ENCODE measurements at regions not wholly inside any gene's neighbourhood (a gene's known extent, or its start where the extent isn't known, plus 50 kb on each side); places are given as distances from the start of the nearest gene placed in this dataset.

DNA sequence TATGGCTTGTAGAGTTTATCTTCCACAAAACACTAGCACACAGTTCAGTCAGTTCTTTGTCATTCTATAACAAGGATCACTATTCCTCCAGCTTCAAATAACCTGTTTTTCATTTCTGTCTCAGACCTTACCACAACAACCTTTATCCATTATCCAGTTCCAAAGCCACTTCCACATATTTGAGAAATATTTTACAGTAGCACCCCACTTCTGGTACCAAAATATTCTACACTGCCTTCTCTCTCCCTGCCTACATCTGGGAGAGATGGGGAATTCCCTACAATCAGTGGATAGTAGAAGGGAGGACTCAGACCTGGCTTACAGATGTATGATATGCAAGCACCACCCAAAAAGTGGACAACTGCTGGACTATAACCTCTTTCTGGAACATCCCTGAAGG is 651.4 kb downstream of the ADGRL2 start:
- Histone ChIP-seq H3K27me3 (no peaks in the 10 kb centered on the region), H3K9me3 (no peaks in the 10 kb centered on the region), H3K4me1 (no peaks in the 10 kb centered on the region), H3K27ac (no peak overlapping the region), H3K4me3 (no peak overlapping the region), H3K36me3 (no peaks in the 10 kb centered on the region)
- DNase-seq: no peak
- no peak for TF ChIP-seq POLR2A (IDR thresholded peaks at IDR 0.05)
- TF ChIP-seq, protein P1, sequence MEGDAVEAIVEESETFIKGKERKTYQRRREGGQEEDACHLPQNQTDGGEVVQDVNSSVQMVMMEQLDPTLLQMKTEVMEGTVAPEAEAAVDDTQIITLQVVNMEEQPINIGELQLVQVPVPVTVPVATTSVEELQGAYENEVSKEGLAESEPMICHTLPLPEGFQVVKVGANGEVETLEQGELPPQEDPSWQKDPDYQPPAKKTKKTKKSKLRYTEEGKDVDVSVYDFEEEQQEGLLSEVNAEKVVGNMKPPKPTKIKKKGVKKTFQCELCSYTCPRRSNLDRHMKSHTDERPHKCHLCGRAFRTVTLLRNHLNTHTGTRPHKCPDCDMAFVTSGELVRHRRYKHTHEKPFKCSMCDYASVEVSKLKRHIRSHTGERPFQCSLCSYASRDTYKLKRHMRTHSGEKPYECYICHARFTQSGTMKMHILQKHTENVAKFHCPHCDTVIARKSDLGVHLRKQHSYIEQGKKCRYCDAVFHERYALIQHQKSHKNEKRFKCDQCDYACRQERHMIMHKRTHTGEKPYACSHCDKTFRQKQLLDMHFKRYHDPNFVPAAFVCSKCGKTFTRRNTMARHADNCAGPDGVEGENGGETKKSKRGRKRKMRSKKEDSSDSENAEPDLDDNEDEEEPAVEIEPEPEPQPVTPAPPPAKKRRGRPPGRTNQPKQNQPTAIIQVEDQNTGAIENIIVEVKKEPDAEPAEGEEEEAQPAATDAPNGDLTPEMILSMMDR (IDR thresholded peaks at IDR 0.05): no peak
- intact Hi-C loops (cut with DNase I; ENCODE audit: low total_unique reads): no loop called here

- Histone ChIP-seq H3K27ac (no peak overlapping the region), H3K9me3 (no peaks in the 10 kb centered on the region), H3K27me3 (no peaks in the 10 kb centered on the region), H3K4me3 (no peak overlapping the region), H3K36me3 (no peaks in the 10 kb centered on the region), H3K4me1 (no peaks in the 10 kb centered on the region)
- intact Hi-C loops (cut with DNase I; ENCODE audit: low total_unique reads): no loop called here
- no peak for DNase-seq
- TF ChIP-seq, protein P1 (IDR thresholded peaks at IDR 0.05): no peak
- TF ChIP-seq POLR2A (IDR thresholded peaks at IDR 0.05): no peak
These were observed 650.5 kb downstream of the ADGRL2 start for GRCh38 chr1:82451191-82451590.

DNA sequence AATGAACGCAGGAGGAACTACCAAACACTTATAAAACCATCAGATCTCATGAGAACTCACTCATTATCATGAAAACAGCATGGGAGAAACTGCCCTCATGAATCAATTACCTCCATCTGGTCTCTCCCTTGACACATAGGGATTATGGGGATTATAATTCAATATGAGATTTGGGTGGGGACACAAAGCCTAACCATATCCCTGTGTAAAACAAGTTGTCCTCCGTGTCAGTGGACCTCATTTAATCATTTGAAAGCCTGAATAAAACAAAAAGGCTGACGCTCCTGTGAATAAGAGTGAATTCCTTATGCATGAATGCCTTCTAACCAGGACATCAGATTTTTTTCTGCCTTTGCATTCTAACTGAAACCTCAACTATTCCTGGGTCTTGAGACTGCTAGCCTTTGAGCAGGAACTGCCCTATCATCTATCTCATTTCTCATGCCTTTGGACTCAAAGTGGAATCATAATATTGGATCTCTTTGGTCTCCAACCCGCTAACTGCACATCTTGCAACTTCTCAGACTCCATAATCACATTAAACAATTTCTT is 648.8 kb downstream of the ADGRL2 start:
- Histone ChIP-seq H3K36me3 (no peaks in the 10 kb centered on the region), H3K9me3 (no peaks in the 10 kb centered on the region), H3K4me1 (no peaks in the 10 kb centered on the region), H3K27me3 (no peaks in the 10 kb centered on the region), H3K27ac (no peak overlapping the region), H3K4me3 (no peak overlapping the region)
- DNase-seq: no peak
- intact Hi-C loops (cut with DNase I; ENCODE audit: low total_unique reads): no loop called here
- TF ChIP-seq, protein P1 (IDR thresholded peaks at IDR 0.05): no peak
- no peak for TF ChIP-seq POLR2A (IDR thresholded peaks at IDR 0.05)

DNA sequence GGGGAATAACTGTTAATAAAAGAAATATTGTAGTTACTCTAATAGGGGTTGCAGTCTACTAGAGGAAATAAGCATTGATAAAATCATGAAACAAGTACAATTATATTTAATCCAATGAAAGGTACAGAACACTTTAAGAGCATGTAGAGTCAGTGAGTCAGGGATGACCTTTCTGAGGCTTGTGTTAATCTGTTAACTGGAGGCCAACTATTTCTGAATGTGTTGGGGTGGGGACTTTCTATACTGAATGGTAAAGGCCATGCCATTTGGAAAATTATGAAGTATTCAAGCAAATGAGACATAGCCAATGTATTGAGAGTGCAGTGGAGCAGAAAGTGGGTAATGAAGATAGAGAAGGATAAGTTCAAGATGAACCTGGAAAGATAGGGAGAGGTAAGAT is 646.2 kb downstream of the ADGRL2 start:
- intact Hi-C loops (cut with DNase I; ENCODE audit: low total_unique reads): no loop called here
- no peaks in the 10 kb centered on the region for H3K9me3 ChIP-seq
- no peaks in the 10 kb centered on the region for H3K36me3 ChIP-seq
- no peaks in the 10 kb centered on the region for H3K4me1 ChIP-seq
- no peak for DNase-seq
- no peak overlapping the region for H3K4me3 ChIP-seq
- TF ChIP-seq, protein P1 (IDR thresholded peaks at IDR 0.05): no peak
- TF ChIP-seq POLR2A (IDR thresholded peaks at IDR 0.05): no peak
- no peak overlapping the region for H3K27ac ChIP-seq
- H3K27me3 ChIP-seq: no peaks in the 10 kb centered on the region

- Histone ChIP-seq H3K9me3 (no peaks in the 10 kb centered on the region), H3K27ac (no peak overlapping the region), H3K4me3 (no peak overlapping the region), H3K27me3 (no peaks in the 10 kb centered on the region), H3K36me3 (no peaks in the 10 kb centered on the region), H3K4me1 (no peaks in the 10 kb centered on the region)
- intact Hi-C loops (cut with DNase I; ENCODE audit: low total_unique reads): no loop called here
- DNase-seq: no peak
- no peak for TF ChIP-seq POLR2A (IDR thresholded peaks at IDR 0.05)
- TF ChIP-seq, protein P1 (IDR thresholded peaks at IDR 0.05): no peak
These were observed 645.5 kb downstream of the ADGRL2 start for GRCh38 chr1:82446236-82446635.

All from uterus (tissue), 3 donors.